GM18907 (cell line): ENCODE measurements at regions not wholly inside any gene's neighbourhood (a gene's known extent, or its start where the extent isn't known, plus 50 kb on each side); places are given as distances from the start of the nearest gene placed in this dataset.

Experiments used
- ATAC-seq: cut with Tn5 transposase; IDR thresholded peaks from one replicate; pipeline ENCODE4 v1.9.1; 2021; ENCODE audit warnings: mild to moderate bottlenecking, moderate library complexity; ENCODE audit not compliant: unreplicated experiment

DNA sequence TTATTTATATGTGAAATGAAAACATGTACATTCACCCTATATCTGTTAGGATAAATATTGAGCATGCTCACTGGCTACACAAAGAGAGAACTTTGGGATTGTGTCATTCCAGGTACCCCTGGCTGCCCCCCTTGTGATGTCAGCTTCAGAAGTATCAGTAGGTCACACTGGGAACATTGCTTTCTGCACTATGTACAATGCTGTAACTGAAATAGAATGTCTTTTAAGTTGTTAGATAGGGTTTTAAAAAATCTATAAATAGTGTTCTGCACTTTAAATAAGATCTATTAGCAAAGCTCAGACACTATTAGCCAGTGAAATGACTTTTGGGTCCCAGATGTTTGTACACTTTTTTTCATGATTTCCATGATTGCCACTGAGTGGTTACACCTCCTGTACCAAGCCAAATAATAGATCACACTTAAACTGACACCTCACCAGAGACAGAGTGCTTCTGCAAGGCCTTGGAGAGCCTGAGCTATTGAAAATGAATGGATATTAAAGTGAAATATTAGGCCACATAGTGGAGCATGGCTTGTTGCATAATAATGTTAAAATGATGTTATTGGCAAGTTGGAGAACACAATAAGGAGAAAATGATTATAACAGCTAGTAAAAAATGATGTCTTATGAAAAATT lies 297.0 kb upstream of the NXPH2 start:
- no peak for ATAC-seq

- no peak for ATAC-seq
Measured at GRCh38 chr2:139067874-139068273, 287.7 kb upstream of the NXPH2 start.

DNA sequence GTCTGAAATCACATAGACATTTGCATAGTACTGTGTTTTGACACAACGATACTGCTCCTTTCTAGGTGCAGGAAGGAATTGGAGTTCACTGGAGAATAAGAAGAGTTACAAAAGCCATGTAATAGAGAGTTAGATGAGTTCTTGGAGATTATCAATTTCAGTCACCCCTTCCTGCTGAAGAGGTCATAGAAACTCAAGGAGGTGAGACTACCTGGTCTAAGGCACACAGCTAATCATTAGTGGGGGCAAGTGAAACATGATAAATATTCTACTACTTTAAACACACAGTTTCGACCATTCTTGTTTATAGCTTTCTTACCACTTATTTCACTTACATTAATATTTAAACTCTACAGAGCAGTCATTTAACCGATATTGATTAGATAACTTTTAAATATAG lies 286.9 kb upstream of the NXPH2 start:
- peak; percentile 59 for ATAC-seq

DNA sequence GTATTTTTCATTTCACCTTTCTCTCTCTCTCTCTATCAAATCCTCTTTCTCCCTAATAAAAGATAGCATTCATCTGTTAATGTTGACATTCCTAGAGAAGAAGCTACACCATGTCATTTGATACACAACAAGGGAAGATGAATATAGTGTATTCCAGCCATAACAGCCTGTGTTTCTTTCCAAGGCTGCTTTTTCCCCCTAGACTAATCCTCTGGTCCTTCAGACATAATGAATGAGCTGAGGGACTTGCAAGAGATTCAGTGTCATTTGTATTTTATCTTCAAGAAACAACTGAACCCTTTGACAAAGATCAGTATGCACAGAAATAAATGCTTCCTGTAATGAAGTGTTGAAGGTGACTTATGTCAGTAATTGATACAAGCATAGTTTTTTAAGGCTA lies 284.0 kb upstream of the NXPH2 start:
- no peak for ATAC-seq

- no peak for ATAC-seq
Measured at GRCh38 chr2:139059617-139060016, 279.4 kb upstream of the NXPH2 start.

DNA sequence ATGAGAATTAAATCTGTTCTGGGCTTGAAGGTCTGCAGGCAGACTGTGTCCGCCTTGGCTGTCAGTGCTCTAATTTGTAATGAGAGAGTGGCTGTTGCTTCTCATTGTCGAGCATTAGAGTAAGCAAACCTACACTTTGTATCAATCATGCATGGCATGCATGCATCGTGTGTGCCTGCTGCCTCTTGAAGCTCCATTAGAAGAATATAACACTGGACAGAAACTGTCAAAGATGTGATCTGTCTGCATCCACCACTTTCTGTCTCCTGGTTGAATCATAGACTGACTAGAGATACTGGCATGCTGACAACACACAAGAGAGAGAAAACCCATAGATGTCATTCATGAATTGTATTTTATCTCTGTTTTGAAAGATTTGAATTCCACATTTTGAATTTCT lies 275.0 kb upstream of the NXPH2 start:
- no peak for ATAC-seq

GRCh38 chr2:139048017-139048416 lies 267.8 kb upstream of the NXPH2 start:
- no peak for ATAC-seq

- ATAC-seq = no peak
Measured at GRCh38 chr2:139045524-139045923, 265.3 kb upstream of the NXPH2 start.

- ATAC-seq = no peak
Measured at GRCh38 chr2:139034064-139034463, 253.9 kb upstream of the NXPH2 start.

DNA sequence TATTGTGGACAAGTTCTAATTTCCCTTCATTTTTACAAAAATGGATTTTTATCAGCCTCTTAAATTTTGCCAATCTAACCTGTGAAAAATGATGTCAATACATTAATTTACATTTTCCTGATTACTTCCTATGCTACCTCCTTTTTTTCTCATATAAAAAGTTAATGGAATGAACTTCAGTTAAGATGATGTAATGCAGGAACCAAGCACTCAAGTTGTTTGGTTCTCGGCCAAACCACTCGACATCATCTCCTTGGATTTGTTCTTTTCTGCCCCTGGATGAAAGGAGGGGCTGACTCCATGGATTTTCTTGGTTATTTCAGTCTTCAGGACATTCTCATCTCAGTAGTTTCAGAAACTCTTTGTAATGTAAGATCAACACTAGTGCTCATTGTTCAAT lies 253.1 kb upstream of the NXPH2 start:
- ATAC-seq = no peak

DNA sequence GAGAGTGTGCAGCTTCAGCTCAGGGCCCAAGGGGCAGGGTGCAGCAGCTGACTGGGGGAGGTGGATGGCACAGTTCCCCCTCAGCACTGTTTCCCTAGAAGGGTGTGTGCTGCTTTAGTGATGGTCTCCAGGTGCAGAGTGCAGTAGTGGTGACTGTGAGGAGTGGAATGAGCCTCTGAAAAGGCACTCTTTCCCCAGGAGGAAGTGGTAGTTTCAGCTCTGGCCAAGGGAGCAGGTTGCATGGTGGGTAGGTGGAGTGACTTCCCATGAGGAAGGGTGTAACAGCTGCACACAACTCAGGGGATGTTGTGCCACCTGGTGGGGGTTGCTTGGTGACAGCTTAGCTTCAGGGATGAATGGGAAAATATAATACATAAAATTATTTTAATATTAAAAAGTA lies 251.5 kb upstream of the NXPH2 start:
- ATAC-seq = peak; percentile 77

- ATAC-seq = no peak
Measured at GRCh38 chr2:139020287-139020686, 240.1 kb upstream of the NXPH2 start.

- no peak for ATAC-seq
Measured at GRCh38 chr2:139018252-139018651, 238.1 kb upstream of the NXPH2 start.

DNA sequence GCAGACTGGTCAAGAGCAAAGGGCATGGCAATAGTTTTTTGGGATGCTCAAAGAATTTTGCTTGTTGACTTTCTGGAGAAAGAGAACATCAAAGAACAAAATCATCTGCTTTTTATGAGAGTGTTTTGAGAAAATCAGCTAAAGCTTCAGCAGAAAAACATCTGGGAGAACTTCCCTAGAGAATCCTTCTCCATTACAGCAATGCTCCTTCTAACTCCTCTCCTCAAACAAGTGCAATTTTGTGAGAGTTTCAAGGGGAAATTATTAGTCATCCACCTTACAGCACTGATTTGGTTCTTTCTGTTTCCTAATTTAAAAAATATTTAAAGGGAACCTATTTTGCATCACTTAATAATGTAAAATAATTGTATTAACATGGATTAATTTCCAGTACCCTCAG lies 226.9 kb upstream of the NXPH2 start:
- no peak for ATAC-seq

- ATAC-seq = no peak
Measured at GRCh38 chr2:139000131-139000785, 220.1 kb upstream of the NXPH2 start.

GRCh38 chr2:138997856-138998517 lies 217.8 kb upstream of the NXPH2 start:
- no peak for ATAC-seq

DNA sequence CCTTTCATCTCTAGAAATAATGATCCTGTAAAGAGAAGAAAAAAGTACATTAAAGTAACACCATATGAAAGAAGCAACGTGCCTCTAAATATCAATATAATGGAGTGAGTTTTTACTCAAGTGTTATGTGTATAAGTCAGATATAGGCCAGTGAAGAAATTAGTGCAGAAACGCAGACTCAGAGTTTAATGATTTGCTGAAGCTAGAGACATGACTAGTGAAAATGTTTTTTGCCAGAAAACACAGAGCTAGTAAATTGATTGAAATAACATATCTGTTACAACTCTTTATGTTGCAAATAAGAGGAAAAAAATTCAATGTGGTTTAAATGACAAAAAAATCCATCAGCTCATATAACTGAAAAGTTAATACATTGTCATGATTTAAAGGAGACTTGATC lies 217.2 kb upstream of the NXPH2 start:
- no peak for ATAC-seq

DNA sequence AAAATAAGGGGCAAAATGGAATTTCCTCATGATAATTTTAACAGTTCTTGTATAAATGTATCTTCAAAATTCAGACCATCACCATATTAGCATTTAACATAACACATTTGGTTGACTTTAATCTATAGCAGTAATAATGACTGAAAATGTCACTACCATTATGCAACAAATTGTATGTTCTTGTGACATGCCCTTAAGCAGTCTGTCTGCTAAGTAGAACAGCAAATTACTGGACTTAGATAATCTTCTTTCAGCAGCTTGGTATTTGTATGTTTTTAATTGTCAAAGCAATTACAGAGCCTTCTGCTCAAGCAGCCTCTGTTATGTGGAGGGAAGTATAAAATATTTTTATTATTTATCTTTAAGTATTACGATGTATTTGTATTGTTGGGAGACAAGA lies 214.3 kb upstream of the NXPH2 start:
- ATAC-seq = no peak

- no peak for ATAC-seq
Measured at GRCh38 chr2:138985881-138986280, 205.7 kb upstream of the NXPH2 start.

DNA sequence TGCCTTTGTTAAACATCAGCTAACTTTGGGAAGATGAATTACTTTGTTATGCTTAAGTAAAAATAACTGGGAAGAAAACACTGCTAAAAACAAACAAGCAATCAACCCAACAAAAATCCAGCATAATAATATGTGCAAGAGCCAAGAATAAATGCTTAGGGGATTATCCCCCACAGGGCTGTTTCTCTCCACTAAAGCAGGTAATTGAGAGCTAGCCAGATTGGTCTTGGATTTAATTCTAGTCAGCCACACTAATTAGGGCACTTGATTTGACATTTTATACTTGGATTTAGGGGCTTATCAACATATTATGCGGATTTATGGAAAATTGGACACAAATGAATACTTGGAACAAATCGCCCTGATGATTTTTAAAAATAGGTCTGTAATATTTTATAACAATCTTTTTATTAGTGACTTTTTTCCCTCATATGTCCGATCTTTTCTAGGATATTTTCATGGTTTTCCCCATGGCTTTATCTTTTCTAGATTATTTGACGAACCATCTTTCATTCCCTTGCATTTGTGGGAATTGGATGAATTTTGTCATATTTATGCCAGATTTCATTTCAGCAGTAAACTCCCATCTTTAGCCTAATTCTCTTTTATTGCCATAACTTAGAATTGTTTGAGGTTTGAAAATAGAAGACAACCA lies 199.1 kb upstream of the NXPH2 start:
- no peak for ATAC-seq

DNA sequence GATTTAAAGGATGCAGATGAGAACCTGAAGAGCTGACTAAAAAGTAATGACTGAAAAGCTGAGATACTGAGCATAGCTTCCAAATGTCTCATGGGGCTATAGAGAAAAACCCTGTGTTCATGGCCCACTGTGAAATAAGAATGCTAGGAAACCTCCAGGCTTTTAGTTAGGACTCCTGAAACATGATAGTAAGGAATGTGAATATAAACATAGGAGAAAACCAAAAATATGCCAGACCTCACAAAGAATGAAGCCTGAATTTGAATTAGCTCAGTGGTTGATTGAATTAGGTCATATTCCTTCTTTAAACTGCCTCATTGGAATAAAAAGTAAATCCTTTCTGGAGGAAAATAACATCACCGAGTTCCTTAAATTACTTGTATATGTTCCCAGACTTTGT lies 194.5 kb upstream of the NXPH2 start:
- ATAC-seq = no peak

- ATAC-seq = no peak
Measured at GRCh38 chr2:138964418-138964817, 184.2 kb upstream of the NXPH2 start.
